ENCODE measurements at regions not wholly inside any gene's neighbourhood (a gene's known extent, or its start where the extent isn't known, plus 50 kb on each side); places are given as distances from the start of the nearest gene placed in this dataset.

DNA sequence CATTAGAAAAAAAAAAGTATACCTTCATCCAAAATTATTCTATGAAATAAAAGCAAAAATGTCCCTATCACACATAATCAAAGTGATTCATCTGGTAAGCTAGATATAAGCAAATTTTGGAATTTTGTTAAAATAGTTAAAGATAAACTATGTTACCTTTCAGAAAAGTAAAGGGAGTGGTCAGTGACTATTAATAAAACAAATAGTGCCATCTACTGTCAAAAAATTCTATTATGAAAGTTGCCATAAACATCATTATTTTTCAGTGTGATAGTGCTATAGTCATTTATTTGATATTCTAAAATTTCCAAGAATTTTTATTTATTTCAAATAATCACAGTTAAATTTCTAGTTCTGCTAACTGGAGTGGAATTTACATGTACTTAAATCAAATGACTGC is 803.7 kb downstream of the KCNT2 start:
- H3K4me1 ChIP-seq, result no peaks in the 10 kb centered on the region
- H3K27me3 ChIP-seq (replicated peaks; ENCODE audit: control insufficient read depth, insufficient read depth, low read length), result no peaks in the 10 kb centered on the region
- no TSS peak for BruUV-seq (replicated peaks)
- Mint-ChIP-seq H3K4me1 (ENCODE audit: low read depth, unreplicated experiment) (no peaks in the 10 kb centered on the region), H3K9me3 (ENCODE audit: unreplicated experiment) (no peaks in the 10 kb centered on the region), H3K4me3 (ENCODE audit: unreplicated experiment) (no peak overlapping the region), H3K36me3 (ENCODE audit: insufficient read depth, unreplicated experiment) (no peaks in the 10 kb centered on the region), H3K27ac (ENCODE audit: unreplicated experiment) (no peak overlapping the region), H3K27me3 (ENCODE audit: insufficient read depth, unreplicated experiment) (no peaks in the 10 kb centered on the region)
- intact Hi-C loops (cut with micrococcal nuclease; ENCODE audit: unreplicated experiment), result no loop called here
- H3K9me3 ChIP-seq, result no peaks in the 10 kb centered on the region
- no peak for DNase-seq
- POLR2A ChIA-PET, result no interaction called here
- H3K36me3 ChIP-seq (ENCODE audit: control insufficient read depth, insufficient read depth, low read length), result no peaks in the 10 kb centered on the region
- H3K4me3 ChIP-seq (ENCODE audit: low read depth, low read length), result no peak overlapping the region
- CTCF ChIA-PET, result no interaction called here
- no peak for TF ChIP-seq CTCF (IDR thresholded peaks at IDR 0.05; ENCODE audit: insufficient read depth in 1 of 2, low read depth in 1 of 2, low read length in 1 of 2, severe bottlenecking in 1 of 2, unreplicated experiment in 1 of 2)

DNA sequence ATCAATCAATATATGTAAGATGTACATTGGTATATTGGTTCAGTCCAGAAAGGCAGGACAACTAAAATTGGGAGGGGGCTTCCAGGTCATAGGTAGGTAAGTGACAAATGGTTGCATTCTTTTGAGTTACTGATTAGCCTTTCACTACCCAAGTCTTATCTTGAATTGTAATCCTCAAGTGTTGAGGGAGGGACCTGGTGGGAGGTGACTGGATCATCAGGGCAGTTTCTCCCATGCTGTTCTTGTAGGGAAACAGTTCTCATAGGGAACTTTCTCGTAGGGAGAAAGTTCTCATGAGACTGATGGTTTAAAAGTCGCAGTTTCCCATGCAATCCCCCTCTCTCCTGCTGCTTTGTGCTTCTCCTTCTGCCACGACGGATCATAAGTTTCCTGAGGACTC is 809.2 kb downstream of the KCNT2 start:
- intact Hi-C loops (cut with micrococcal nuclease; ENCODE audit: unreplicated experiment), result no loop called here
- H3K4me3 Mint-ChIP-seq (ENCODE audit: unreplicated experiment), result no peak overlapping the region
- ChIA-PET CTCF (no interaction called here), POLR2A (no interaction called here)
- no peaks in the 10 kb centered on the region for H3K9me3 ChIP-seq
- H3K27me3 ChIP-seq (replicated peaks; ENCODE audit: control insufficient read depth, insufficient read depth, low read length), result no peaks in the 10 kb centered on the region
- H3K4me1 Mint-ChIP-seq (ENCODE audit: low read depth, unreplicated experiment), result no peaks in the 10 kb centered on the region
- H3K27me3 Mint-ChIP-seq (ENCODE audit: insufficient read depth, unreplicated experiment), result peaks cover 2% of the 10 kb centered on the region
- TF ChIP-seq CTCF (IDR thresholded peaks at IDR 0.05; ENCODE audit: insufficient read depth in 1 of 2, low read depth in 1 of 2, low read length in 1 of 2, severe bottlenecking in 1 of 2, unreplicated experiment in 1 of 2), result no peak
- no peak overlapping the region for H3K4me3 ChIP-seq (ENCODE audit: low read depth, low read length)
- no peak for DNase-seq
- no TSS peak for BruUV-seq (replicated peaks)
- H3K9me3 Mint-ChIP-seq (ENCODE audit: unreplicated experiment), result no peaks in the 10 kb centered on the region
- no peaks in the 10 kb centered on the region for H3K36me3 ChIP-seq (ENCODE audit: control insufficient read depth, insufficient read depth, low read length)
- no peaks in the 10 kb centered on the region for H3K4me1 ChIP-seq
- no peaks in the 10 kb centered on the region for H3K36me3 Mint-ChIP-seq (ENCODE audit: insufficient read depth, unreplicated experiment)
- no peak overlapping the region for H3K27ac Mint-ChIP-seq (ENCODE audit: unreplicated experiment)

- no peaks in the 10 kb centered on the region for H3K27me3 ChIP-seq (replicated peaks; ENCODE audit: control insufficient read depth, insufficient read depth, low read length)
- Mint-ChIP-seq H3K9me3 (ENCODE audit: unreplicated experiment) (peaks cover 10% of the 10 kb centered on the region), H3K4me1 (ENCODE audit: low read depth, unreplicated experiment) (no peaks in the 10 kb centered on the region), H3K4me3 (ENCODE audit: unreplicated experiment) (no peak overlapping the region), H3K36me3 (ENCODE audit: insufficient read depth, unreplicated experiment) (no peaks in the 10 kb centered on the region), H3K27me3 (ENCODE audit: insufficient read depth, unreplicated experiment) (peaks cover 2% of the 10 kb centered on the region), H3K27ac (ENCODE audit: unreplicated experiment) (no peak overlapping the region)
- no peak overlapping the region for H3K4me3 ChIP-seq (ENCODE audit: low read depth, low read length)
- no TSS peak for BruUV-seq (replicated peaks)
- H3K4me1 ChIP-seq, result no peaks in the 10 kb centered on the region
- H3K36me3 ChIP-seq (ENCODE audit: control insufficient read depth, insufficient read depth, low read length), result no peaks in the 10 kb centered on the region
- DNase-seq, result no peak
- CTCF ChIA-PET, result no interaction called here
- no peaks in the 10 kb centered on the region; the same call in 1 of the 2 replicates for H3K9me3 ChIP-seq
- POLR2A ChIA-PET, result no interaction called here
- TF ChIP-seq CTCF (IDR thresholded peaks at IDR 0.05; ENCODE audit: insufficient read depth in 1 of 2, low read depth in 1 of 2, low read length in 1 of 2, severe bottlenecking in 1 of 2, unreplicated experiment in 1 of 2), result no peak
- intact Hi-C loops (cut with micrococcal nuclease; ENCODE audit: unreplicated experiment), result no loop called here
Measured at GRCh38 chr1:195794225-195794624, 814.0 kb downstream of the KCNT2 start.
